LNCaP clone FGC (cell line): ENCODE measurements at regions not wholly inside any gene's neighbourhood (a gene's known extent, or its start where the extent isn't known, plus 50 kb on each side); places are given as distances from the start of the nearest gene placed in this dataset.

ENCODE experiments used
- DNase-seq: peaks from one replicate; pipeline ENCODE4 v3.0.0-alpha.2; 2011; ENCODE audit warnings: low read depth
- H3K4me3 ChIP-seq: 2 replicates; pipeline ENCODE4 v1.5.1; 2011; ENCODE audit warnings: mild to moderate bottlenecking, low read depth, low read length, control low read depth
- CTCF ChIP-seq: IDR thresholded peaks from 2 replicates; pipeline ENCODE4 v1.5.1; 2012; ENCODE audit warnings: mild to moderate bottlenecking; ENCODE audit not compliant: control insufficient read depth, insufficient read depth; ENCODE audit errors: extremely low read depth

- H3K4me3 ChIP-seq = no peak overlapping the region
- no peak for DNase-seq
- TF ChIP-seq CTCF = no peak
Observed at GRCh38 chr1:29868944-29869343, 632.6 kb downstream of the PTPRU start.

GRCh38 chr1:29868096-29868495 lies 631.8 kb downstream of the PTPRU start:
- H3K4me3 ChIP-seq = no peak overlapping the region
- no peak for DNase-seq
- no peak for TF ChIP-seq CTCF

- TF ChIP-seq CTCF = no peak
- no peak for DNase-seq
- no peak overlapping the region for H3K4me3 ChIP-seq
Observed at GRCh38 chr1:29865051-29865450, 628.7 kb downstream of the PTPRU start.

- H3K4me3 ChIP-seq = no peak overlapping the region
- TF ChIP-seq CTCF = no peak
- no peak for DNase-seq
Observed at GRCh38 chr1:29864431-29865022, 628.2 kb downstream of the PTPRU start.

- TF ChIP-seq CTCF = no peak
- no peak for DNase-seq
- H3K4me3 ChIP-seq = no peak overlapping the region
Observed at GRCh38 chr1:29861922-29862321, 625.6 kb downstream of the PTPRU start.

- no peak for TF ChIP-seq CTCF
- DNase-seq = no peak
- H3K4me3 ChIP-seq = no peak overlapping the region
Observed at GRCh38 chr1:29861446-29861845, 625.1 kb downstream of the PTPRU start.

GRCh38 chr1:29860681-29861080 lies 624.4 kb downstream of the PTPRU start:
- TF ChIP-seq CTCF = no peak
- H3K4me3 ChIP-seq = no peak overlapping the region
- DNase-seq = no peak
